T1000 (cell line): ENCODE measurements at regions not wholly inside any gene's neighbourhood (a gene's known extent, or its start where the extent isn't known, plus 50 kb on each side); places are given as distances from the start of the nearest gene placed in this dataset.

Experiments used
- DNase-seq: peaks from one replicate; lab custom pipeline; 2025; ENCODE audit warnings: mixed read lengths; lab: John Stamatoyannopoulos, UW

GRCh38 chr20:22370137-22370536 is 214.2 kb downstream of the FOXA2 start:
- DNase-seq, result no peak

DNA sequence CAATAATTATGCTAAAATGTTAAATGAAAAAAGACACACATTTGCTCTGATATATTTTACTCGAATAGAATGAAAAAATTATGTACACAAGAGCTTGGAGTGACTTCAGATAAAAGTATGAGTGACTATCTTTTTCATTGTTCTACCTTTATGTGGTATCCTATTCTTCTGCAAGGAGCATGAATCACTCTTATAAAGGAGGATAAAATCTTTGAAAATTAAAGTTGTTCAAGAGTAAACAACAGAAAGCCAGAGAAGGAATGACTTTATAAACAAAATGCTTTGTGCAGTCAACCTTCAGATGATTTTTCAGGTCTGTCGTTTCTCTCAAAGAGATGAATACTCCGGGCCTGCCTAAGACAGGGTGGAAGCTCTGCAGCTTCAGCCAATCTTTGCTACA is 215.3 kb downstream of the FOXA2 start:
- DNase-seq, result no peak

DNA sequence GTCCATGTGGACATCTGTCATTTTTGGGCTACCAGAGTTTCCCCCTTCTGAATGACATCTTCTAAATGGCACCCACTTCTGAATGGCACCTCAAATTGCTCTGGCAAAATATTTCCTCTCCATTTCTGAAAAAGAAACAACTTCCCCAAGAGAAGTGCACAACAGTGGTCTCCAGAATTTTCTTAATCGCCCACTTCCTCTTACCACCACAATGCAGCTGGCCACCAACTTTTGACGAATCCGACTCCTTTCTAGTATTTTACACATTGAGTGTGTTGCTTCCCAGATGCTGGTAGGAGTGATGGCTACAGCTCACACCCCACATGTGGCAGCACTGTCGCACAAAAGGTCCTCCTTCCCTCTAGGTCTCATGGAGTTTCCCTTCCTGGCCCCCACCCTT is 216.1 kb downstream of the FOXA2 start:
- DNase-seq, result no peak

DNA sequence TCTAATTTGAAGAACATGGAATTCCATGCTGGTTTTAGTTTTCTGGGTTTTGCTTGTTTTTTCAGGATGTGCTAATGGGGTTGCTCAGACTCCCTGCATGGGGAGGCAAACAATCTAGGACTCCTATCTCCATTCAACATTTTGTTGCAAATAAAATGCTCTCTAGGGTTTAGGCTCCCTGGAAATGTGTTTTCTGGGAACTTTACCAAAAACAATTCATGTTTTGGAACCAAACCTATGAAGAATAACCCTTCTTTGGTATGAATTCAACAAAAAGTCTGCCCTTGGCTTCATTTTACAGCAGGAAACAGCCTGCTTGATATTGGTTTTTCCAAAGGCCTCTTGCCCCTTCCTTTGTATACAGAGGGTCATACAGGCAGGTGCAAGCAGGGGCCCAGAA is 217.7 kb downstream of the FOXA2 start:
- DNase-seq, result no peak

- no peak for DNase-seq
Observed at GRCh38 chr20:22354647-22355046, 229.7 kb downstream of the FOXA2 start.

DNA sequence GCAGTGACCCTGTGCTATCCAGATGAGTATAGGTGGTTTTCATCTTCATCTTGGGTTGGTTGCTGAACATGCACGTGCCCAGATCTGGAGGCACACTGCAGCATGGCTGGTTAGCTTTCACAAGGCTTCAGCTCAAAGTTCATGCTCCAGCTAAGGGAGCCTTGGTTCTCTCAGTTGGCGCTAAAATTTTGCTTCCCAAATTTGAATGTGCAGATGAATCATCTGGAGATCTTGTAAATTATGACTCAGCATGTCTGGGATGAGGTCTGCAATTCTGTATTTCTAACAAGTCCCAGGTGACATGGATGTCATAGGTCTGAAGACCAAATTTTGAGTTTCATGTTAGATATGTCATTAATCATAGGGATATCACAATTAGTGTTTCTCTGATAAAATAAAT is 230.8 kb downstream of the FOXA2 start:
- DNase-seq, result no peak

DNA sequence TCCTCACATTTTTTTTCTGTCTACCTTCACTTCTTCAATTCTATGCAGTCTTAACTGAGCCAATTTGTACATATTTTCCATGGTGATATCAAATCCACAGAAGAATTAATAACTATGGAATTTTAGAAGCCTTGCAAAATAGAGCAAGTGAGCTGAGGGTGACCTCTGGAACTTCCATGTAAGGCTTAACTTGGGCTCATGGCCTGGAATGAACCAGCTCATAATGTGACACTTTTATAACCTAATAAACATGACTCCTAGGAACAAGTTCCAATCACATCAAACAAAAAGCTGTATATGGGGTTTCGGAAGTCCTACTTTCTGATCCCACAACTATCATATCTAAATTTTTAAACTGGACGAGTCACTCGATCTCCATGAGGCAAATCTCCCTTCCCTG is 232.4 kb downstream of the FOXA2 start:
- no peak for DNase-seq

DNA sequence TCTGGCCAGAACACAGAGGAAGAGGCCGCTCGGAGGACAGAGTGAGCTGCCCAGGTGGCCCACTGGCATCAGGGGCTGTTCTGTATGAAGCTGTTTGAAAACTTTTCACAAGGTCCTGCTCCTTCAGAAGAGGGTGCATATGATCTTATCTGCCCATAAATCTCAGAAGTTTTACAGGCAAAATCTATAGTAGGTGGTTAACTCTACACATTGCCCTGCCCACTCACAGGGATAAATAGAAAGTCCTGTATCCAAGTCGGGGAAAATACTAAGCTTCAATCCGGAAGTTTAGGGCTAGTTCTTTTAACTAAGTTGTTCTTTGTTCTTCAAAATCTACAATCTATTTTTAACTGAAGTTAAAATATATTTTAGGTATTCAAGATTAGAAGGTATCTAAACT is 233.7 kb downstream of the FOXA2 start:
- no peak for DNase-seq

- DNase-seq, result no peak
Observed at GRCh38 chr20:22348010-22348409, 236.4 kb downstream of the FOXA2 start.

GRCh38 chr20:22346716-22347115 is 237.7 kb downstream of the FOXA2 start:
- no peak for DNase-seq

- no peak for DNase-seq
Observed at GRCh38 chr20:22343612-22344011, 240.8 kb downstream of the FOXA2 start.

DNA sequence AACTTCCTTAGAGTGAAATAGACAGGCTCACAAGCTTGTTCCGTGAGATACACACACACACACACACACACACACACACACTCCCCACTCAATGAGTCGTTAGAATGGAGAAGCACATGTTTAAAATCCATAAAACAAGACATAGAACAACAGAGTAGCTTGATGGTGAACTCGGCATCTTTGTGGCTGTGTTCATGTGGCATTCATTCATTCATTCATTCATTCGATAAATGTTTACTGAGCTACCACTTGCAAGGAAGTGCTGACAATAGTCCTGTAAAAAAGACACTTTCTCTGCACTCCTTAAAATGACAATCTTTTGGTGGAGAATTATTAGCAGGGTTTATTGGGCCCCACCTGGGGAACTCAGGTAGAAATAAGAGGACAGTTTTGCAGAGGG is 242.0 kb downstream of the FOXA2 start:
- DNase-seq, result no peak

- DNase-seq, result no peak
Observed at GRCh38 chr20:22341508-22341907, 242.9 kb downstream of the FOXA2 start.

GRCh38 chr20:22339946-22340345 is 244.4 kb downstream of the FOXA2 start:
- no peak for DNase-seq

- DNase-seq, result no peak
Observed at GRCh38 chr20:22339091-22339881, 245.1 kb downstream of the FOXA2 start.

GRCh38 chr20:22338140-22338708 is 246.1 kb downstream of the FOXA2 start:
- no peak for DNase-seq

DNA sequence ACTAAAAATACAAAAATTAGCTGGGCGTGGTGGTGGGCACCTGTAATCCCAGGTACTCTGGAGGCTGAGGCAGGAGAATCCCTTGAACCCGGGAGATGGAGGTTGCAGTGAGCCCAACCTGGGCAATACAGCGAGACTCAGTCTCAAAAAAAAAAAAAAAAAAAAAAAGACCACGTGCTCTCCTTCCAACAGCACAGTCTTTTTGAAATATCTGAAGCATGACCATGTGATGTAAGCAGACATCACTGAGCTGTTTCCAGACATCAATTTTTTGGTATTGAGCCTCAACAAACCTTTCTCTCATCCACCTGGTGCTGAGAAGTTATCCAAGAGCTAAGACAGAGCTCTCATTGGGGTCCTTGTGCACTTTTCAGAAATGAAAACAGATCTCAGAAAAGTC is 249.2 kb downstream of the FOXA2 start:
- no peak for DNase-seq

DNA sequence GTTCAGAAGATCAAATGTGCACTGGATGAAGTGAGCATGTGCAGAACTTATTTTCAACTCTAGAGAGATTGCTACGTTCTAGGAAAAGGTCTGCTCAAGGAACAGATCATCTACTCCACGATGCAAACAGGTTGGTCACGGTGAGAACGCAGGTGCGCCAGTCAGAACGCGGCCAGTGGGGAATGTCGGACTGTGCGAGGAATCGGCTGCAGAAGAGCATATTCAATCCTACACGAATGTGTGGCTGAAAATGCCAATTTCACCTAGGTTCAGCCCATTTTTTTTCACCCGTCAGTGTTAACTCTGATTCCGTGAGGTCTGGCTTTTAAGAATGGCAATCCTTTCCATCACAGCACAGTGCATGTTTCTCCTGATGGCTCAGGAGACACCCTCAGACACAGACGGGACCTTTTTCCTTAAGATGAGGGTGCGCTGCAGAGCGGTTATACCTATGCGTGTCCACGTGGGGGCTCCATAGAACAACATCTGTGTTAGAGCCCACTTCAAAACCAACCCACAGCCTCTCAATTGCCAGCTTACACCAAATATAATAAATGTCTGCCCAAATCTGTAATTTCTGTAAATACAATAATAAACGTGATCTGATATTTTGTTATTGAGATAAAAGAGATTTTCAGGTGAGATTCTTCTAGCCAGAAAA is 250.4 kb downstream of the FOXA2 start:
- no peak for DNase-seq

GRCh38 chr20:22324505-22324904 is 259.9 kb downstream of the FOXA2 start:
- no peak for DNase-seq

DNA sequence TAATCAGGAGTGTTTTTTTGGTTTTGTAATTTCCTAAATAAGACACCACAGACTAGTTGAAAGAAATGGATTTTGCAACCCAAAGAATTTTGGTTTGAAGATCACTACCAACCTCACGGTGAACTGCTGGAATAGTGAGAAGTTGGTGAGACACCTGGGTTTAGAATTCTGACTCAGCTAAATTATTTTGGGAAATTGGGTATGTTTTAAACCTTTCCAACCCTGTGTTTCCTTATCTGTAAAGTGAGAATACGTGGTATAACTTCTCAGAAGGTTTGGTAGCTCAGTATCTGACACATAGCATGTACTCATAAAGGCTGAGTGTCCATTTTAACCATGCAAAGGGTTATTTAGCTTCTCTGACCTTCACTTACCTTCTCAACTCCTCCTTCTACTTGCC is 261.9 kb downstream of the FOXA2 start:
- no peak for DNase-seq

DNA sequence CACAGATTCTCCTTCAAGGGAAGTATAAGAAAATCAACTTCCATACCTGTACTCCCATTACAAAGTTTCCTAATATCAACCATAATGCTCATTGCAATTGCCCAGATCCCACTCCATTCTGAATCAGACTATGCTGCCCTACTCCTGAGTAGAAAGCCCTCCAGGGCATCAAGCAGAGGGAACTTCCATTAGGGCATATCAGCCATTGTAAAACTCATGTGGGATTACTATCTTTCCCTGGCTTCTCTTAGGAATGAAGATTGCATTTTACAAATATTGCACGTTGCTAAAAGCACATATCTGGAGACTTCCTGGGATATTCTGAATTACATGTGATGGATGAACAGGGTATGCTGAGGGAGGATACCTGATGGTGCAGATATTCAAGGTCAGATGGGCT is 263.2 kb downstream of the FOXA2 start:
- DNase-seq, result no peak

- no peak for DNase-seq
Observed at GRCh38 chr20:22320245-22320915, 264.0 kb downstream of the FOXA2 start.

DNA sequence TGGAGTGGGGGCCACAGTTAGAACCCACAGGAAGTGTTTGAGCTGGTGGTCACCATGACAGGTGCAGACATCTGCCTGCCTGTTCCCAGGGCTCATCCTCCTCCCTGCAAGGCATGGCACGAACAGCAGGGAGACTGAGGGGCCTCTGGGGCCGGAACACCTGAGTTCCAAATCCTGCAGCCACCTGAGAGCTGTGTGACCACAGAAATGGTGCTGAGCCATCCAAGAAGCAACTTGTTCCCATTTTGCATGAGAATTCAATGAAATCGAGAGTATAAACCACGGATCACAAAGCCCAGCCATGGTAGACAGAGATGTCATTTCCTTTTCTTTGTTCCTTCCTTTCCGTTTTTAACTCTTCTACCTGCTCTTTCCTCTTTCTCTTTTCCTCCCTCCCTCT is 268.6 kb downstream of the FOXA2 start:
- DNase-seq, result no peak
